Muscle of back (tissue), 3 donors: ENCODE measurements at regions not wholly inside any gene's neighbourhood (a gene's known extent, or its start where the extent isn't known, plus 50 kb on each side); places are given as distances from the start of the nearest gene placed in this dataset.
"Not testable (repeated sequence)": the region's sequence is repeated elsewhere in the genome, so short reads cannot be mapped to it uniquely, and the experiment has no call there.

Experiments
- DNase-seq, 3 donors: peaks; one replicate each; pipeline versions ENCODE4 v3.0.0 to v3.0.0-alpha.2; 2013

DNA sequence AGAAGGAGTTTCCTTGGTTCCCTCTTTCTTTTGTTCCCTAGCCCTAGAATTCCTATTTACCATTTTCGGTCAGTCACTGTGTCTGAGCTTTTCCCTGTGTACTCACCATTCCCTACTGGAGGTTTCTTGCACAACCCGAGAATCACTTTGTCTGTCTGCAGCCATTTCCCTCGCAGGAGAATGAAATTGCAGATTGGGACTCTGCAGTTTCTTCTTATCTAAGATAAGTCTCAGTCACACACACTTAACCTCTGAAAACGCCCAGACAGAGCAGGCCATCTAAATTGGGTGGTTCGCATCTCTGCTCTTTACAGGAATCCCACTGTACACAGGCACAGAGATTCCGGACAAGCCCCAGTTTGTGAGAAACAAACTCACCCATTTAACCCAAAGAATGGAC, 58.6 kb upstream of the CNTNAP2 start:
- DNase-seq = no peak

DNA sequence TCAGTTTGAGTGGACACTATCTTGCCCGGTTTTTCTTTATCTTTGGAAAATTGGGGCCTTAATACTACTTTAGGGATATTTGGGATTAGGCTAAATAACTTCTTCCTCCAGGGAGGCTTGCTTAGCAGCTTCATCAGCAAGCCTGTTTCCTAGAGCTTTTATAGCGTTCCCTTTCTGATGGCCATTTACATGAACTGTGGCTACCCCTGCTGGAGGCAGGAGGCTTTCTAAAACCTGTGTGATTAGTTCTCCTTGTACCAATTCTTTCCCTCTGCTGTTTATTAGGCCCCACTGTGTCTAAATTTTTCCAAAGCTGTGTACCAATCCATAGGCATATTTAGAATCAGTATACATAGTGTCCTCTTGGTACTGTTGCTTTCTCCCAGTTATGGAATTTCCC, 61.7 kb upstream of the CNTNAP2 start:
- no peak for DNase-seq

DNA sequence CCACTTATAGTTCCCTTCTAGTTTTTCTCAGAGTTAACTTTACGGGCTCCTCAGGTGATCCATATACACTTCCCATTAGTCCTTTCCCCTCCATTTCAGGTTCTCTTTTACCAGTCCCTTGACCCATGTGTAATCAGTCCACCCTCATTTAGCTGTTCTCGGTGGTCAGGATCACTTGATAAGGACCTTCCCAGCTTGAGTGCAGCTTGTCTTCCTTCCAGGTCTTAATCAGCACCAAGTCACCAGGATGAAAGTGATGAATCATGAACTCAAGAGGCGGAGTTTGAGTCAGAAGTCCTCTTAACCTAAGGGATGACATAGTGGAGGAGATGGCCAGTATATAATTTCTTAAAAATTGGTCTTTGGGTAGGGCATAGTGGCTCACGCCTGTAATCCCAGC, 63.1 kb upstream of the CNTNAP2 start:
- no peak for DNase-seq

DNA sequence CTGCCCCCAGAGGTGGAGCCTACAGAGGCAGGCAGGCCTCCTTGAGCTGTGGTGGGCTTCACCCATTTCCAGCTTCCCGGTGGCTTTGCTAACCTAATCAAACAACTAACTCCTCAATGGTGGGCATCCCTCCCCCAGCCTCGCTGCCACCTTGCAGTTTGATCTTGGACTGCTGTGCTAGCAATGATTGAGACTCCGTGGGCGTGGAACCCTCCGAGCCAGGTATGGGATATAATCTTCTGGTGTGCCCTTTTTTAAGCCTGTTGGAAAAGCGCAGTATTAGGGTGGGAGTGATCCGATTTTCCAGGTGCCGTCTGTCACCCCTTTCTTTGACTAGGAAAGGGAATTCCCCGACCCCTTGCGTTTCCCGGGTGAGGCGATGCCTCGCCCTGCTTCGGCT, 73.3 kb upstream of the CNTNAP2 start:
- not testable (repeated sequence) for DNase-seq

DNA sequence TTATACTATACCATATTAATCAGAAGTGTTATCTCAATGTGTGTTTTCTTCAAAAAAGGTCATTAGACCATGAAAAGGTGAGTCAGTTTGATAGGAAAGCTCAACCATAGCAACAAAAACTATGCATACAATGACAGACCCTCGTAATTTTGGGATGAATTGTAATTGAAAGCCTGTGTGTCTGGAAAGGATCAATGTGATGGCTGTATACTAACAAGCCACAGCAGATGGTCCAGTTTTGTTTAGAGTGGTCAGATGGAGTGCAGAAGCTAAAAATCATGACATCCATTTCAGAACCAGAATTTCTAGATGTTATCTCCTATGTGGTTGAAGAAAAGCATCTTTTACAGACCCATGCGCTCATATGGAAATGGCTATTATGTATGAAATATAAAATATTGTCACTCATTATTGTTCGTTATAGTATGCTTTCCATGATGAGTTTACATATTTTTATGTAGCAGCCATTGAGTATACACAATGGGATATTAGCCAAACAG, 88.3 kb upstream of the CNTNAP2 start:
- no peak for DNase-seq

DNA sequence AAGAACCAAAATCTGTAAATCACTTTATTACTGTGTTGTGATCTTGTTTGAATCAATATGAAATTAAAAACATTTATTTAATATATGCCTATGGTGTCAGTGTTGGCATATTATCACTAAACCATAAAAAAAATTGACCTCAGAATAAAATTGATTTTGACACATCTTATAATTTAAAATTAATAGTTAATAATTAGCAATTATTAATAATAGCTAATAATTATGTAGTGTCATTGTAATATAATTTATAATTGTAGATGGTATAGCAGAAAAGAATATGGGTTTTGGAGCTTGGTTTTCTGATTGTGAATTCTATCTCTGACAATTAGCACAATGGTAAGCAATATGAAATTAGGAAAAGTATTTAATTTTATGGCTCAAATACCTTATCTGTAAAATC, 89.4 kb upstream of the CNTNAP2 start:
- no peak for DNase-seq

DNA sequence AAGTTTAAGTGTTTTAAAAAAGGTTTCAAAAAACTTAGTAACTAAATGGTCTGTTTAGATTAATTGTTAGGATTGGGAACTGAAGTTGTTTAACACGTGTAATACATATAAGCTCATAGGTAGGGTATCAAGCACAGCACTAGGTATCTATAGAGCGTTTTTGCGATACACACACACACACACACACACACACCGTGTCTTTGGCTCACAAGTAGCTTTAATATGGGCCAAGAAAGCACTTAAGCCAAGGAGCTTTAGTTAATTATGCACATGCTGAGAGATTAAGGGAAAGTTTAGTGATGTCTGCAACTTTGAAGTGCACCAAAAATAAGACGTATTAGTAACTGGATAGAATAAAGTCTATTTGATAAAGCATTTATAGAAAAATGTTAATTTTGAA, 93.8 kb upstream of the CNTNAP2 start:
- DNase-seq = no peak

DNA sequence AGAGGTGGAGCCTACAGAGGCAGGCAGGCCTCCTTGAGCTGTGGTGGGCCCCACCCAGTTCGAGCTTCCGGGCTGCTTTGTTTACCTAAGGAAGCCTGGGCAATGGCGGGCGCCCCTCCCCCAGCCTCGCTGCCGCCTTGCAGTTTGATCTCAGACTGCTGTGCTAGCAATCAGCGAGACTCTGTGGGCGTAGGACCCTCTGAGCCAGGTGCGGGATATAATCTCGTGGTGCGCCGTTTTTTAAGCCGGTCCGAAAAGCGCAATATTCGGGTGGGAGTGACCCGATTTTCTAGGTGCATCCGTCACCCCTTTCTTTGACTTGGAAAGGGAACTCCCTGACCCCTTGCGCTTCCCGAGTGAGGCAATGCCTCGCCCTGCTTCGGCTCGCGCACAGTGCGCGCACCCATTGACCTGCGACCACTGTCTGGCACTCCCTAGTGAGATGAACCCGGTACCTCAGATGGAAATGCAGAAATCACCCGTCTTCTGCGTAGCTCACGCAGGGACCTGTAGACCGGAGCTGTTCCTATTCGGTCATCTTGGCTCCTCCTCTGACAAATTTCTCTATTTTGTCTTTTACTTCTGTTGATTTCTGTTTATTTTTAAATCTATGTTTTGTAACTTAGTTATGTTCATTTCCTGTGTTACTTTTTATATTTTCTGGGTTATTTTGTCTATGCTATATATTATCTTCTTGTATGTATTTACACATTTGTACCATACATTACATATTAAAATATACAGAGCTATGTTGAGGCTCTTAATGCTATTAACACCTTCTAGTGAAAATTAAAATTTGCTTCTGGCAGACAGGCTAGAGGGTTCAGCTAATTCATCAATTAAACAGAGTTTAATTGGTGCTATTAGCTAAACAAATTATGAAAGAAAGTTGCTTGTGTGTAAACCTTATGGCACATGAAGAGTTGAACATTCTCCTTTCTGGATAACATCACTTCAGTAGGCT, 97.3 kb upstream of the CNTNAP2 start:
- DNase-seq = not testable (repeated sequence)

DNA sequence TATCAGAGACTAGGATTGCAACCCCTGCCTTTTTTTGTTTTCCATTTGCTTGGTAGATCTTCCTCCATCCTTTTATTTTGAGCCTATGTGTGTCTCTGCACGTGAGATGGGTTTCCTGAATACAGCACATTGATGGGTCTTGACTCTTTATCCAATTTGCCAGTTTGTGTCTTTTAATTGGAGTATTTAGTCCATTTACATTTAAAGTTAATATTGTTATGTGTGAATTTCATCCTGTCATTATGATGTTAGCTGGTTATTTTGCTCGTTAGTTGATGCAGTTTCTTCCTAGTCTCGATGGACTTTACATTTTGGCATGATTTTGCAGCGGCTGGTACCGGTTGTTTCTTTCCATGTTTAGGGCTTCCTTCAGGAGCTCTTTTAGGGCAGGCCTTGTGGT, 99.2 kb upstream of the CNTNAP2 start:
- DNase-seq = not testable (repeated sequence)

DNA sequence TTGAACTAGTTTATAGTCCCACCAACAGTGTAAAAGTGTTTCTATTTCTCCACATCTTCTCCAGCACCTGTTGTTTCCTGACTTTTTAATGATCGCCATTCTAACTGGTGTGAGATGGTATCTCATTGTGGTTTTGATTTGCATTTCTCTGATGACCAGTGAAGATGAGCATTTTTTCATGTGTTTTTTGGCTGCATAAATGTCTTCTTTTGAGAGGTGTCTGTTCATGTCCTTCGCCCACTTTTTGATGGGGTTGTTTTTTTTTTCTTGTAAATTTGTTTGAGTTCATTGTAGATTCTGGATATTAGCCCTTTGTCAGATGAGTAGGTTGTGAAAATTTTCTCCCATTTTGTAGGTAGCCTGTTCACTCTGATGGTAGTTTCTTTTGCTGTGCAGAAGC, 102.4 kb upstream of the CNTNAP2 start:
- DNase-seq = not testable (repeated sequence)

DNA sequence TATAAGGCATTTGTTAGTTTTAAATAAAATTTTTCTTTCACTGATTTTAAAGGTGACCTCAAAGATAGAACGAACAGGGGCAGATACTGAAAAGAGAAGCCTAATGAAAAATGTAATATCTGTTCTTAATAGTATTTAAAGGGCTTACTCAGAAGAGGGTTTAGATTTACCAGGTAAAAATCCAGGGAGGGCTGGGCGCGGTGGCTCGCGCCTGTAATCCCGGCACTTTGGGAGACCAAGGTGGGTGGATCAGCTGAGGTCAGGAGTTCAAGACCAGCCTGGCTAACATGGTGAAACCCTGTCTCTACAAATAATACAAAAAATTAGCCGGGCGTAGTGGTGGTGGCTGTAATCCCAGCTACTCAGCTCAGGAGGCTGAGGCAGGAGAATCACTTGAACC, 108.3 kb upstream of the CNTNAP2 start:
- DNase-seq = no peak

DNA sequence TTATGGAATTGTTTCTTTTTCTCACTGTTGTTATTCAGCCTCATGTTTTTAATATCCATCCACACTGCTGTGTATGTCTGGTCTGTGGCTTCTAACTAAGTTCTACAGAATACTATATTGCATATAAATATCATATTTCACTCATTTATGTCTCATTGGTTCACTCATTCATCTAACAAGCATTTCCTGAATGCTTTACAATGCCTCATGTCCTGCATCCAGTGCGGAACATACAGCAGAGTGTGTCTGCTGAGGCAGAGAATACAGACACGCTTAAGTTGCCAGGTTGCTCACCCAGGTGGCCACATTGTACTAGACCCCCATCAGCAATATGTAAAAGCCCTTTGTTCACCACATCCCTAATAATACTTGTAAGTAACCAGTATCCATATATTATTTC, 111.8 kb upstream of the CNTNAP2 start:
- DNase-seq = peak in 1 of 3 donors; percentile 15

DNA sequence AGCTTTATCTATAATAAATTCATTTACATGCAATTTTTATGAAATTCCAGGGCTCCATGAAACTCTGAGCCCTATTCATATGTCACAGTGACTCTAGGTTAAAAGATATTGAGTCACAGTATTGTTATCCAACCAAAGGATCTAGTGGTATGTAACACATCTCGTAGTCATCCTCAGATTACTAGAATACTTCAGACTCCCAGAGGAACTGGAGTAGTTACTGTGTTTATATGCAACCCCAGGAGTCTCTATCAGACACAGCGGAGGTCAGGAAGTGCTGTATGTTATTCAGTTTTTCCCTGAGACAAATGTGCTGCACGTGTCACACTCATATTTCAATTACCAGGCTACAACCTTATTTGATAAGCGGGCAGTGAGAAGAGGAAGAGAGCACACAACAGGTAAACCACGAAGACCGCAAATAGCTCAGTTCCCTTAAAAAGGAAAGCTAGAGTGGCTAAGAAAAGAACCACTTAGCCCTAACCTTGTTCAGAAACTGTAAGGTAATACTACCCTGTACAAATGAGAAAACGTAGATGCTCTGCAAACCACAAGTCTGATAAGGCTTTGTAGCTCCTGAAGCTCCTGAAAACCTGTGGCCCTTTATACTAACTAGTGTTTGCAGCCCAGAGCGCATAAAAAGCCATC, 114.0 kb upstream of the CNTNAP2 start:
- DNase-seq = peak in 1 of 3 donors; percentile 50

DNA sequence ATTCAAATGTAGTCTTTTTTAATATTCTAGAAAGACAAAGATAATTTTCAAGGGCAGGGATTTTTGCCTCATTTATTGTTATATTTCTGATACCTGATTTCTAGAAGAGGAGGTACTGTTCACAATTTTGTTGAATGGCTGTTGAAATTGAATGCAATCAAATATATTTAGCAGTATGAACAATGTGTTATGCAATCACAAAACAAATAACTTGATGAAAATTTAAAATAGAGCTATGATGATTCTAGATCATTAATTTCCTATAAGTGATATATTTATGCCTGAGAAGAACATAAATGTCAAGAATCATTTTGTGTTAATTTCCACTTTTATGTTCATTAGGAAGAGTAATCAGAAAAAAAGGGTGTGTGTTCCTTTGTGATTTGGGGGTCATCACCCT, 114.6 kb upstream of the CNTNAP2 start:
- DNase-seq = no peak

DNA sequence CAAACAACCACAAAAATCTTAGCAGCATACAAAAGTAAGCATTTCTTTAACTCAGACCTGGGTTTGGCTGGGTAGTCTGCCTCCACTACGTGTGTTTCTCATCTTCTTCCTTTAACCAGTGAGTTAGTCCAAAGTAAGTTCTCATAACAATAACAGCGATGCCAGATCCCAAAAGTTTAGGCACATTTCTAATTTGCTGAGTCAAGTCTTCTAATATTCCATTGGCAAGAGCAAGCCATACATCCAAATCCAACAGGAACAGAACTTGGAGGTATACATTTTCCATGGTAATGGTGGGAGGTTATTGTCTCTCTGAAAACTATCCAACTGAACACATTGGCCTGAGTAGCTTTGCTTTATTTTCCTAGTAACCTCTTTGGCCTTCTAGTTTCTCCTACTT, 115.7 kb upstream of the CNTNAP2 start:
- DNase-seq = no peak

DNA sequence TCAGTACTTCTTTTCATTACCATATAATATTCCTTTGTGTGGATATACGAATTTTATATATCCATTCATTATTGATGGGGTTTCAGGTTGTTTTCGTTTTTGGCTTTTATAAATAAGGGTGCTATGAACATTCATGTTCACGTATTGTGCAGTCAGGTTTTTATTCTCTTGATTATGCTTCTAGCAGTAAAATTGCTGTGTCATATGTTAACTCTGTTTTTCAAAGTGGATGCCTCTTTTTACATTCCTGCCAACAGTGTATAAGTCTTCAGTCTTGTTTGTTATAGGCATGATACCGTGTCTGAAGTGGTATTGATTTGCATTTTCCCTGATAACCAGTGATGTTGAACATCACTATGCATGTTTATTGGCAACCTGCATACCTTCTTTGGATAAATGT, 127.1 kb upstream of the CNTNAP2 start:
- no peak for DNase-seq

DNA sequence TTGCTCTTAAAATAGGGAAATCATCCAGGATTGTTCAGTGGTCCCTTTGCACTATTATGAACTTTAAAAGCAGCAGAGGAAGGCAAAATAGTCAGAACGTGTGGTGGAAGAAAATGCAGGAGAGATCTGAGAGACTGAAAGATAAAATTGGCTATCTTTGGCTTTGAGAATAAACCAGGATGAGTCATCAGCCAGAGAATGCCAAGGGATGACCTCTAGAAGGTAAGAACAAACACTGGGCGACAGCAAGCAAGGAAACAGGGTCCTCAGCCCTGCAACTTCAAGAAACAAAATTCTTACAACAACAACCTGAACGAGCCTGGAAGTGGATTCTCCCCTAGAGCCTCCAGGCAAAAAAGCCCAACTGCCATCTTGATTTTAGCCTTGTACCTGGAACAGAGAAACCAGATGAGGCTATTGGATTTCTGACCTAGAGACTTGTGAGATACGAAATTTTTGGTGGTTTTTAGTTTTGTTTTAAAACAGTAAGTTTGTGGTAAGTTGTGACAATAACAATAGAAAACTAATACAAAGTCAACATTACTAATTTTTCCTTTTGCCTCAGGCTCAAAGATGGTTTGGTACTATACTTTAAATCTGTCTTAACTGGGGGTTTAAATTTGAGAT, 130.2 kb upstream of the CNTNAP2 start:
- no peak for DNase-seq

DNA sequence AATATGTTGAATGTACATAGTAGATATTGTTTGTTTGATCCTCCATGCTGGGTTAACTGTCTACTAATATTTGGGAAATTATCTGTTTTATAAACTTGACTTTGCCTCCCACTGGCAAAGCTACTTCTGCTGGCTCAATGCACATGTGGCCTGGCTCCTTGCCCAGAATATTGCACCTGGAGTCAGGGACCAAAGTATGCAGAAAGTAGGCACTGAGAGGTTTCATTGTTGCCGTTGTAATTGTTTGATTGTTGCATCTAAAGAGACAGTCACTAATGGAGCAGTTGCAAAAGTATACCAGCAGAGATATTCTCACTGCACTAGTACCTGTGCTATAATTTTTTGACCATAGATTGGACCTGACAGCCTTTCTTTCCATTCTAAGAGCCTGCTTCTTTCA, 137.8 kb upstream of the CNTNAP2 start:
- DNase-seq = no peak

DNA sequence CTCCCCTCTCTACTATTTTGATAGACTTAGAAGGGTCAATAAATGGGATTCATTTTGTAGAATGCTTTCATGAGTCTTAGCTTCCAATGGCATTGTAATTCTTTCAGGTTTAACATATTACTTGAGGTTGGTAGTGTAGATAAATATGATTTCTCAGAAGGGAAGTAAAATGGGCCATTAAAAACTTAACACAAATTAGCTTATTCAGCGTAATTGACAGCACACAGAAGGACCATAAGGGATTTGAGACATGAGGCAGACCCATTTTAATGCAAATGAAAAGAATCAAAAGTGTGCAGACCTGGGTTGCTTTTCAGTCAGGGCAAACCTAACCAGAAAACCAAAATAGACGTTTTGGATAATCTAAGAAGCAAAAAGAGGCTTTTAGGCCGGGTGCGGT, 156.6 kb upstream of the CNTNAP2 start:
- DNase-seq = no peak

DNA sequence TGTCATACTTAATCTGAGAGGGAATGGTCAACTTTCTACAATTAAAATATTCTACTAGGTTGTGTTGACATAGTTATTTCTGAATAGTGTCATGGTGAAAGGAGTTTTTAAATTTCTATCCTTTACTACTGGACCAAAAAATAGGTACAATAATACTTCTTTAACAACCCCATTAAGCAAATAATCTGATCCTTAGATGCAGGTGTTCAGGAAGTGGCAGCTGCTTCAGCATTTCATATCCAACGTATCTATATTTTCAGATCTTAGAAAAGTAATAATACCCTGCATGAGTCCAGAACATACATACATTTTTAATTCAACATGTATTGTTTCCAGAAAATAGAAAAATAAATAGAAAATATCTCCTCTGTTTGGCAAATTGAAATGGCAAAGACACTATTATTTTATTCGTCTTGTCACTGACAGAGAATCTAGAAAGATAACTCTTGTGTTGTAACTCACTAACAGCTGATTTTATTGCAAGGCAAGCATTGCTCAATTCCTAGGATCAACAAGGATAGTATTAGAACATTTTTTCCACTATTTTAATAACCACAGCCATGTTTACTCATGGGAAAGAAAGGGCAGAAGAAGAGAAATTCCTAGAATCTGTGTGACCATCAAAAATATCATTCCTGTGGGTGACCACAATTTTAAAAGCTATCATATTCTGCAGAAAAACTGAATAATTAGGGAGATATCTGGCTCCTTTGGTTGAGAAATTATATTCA, 159.3 kb upstream of the CNTNAP2 start:
- DNase-seq = peak in 1 of 3 donors; percentile 1

DNA sequence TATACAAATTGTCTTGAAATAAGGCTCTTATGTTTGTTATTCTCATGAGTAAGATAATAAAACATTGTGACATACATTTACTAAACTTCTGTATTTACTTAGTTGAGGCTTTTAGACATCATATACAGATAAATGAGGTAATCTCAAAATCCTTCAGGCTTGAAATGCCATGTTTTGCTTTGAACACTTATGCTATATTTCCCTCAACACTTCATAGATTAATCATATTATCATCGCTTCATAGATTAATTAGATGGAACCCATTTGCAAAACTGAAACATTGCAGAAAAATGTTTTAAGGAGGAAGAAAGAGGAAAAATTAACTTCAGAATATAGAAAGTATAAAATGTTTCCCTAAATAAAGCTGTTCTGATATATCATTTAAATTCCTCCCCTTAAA, 165.0 kb upstream of the CNTNAP2 start:
- DNase-seq = no peak

DNA sequence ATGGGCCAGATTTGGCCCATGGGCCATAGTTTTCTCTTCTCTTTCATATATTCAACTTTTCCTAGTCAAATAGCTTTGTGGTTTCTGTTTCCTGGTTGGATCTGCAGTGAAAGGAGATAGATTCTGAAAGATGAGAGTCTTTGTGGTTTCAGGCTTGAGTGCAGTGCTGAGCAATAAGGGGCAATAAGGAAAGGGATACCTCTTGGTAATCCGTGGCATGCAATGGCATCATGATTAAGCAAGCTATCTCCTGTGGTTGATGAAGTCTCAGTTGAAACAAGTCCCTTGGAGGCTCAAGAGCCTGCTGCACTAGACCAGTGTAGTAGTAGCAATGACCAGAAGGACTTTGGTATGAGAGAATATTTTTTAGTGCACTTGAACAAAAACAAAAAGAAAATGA, 187.7 kb upstream of the CNTNAP2 start:
- no peak for DNase-seq
